ENCODE measurements at regions not wholly inside any gene's neighbourhood (a gene's known extent, or its start where the extent isn't known, plus 50 kb on each side); places are given as distances from the start of the nearest gene placed in this dataset.

DNA sequence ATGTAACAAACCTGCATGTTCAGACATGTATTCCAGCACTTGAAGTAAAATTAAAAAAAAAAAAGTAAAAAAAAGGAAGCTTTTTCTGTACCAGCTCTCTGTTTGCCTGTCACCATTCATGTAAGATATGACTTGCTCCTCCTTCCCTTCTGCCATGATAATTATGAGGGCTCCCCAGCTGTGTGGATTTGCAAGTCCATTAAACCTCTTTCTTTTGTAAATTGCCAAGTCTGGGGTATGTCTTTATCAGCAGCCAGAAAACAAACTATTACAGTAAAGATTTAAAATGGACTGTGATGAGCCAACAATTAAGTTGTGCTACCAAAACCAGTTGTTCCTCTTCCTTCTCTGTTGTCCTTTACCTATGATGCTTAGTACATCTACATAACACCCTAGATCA, 619.6 kb downstream of the ARL4A start:
- TF ChIP-seq, protein P1, sequence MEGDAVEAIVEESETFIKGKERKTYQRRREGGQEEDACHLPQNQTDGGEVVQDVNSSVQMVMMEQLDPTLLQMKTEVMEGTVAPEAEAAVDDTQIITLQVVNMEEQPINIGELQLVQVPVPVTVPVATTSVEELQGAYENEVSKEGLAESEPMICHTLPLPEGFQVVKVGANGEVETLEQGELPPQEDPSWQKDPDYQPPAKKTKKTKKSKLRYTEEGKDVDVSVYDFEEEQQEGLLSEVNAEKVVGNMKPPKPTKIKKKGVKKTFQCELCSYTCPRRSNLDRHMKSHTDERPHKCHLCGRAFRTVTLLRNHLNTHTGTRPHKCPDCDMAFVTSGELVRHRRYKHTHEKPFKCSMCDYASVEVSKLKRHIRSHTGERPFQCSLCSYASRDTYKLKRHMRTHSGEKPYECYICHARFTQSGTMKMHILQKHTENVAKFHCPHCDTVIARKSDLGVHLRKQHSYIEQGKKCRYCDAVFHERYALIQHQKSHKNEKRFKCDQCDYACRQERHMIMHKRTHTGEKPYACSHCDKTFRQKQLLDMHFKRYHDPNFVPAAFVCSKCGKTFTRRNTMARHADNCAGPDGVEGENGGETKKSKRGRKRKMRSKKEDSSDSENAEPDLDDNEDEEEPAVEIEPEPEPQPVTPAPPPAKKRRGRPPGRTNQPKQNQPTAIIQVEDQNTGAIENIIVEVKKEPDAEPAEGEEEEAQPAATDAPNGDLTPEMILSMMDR (IDR thresholded peaks at IDR 0.05; ENCODE audit: insufficient read depth, low read length) = no peak
- no peak overlapping the region for H3K4me3 ChIP-seq (ENCODE audit: low read depth, low read length)
- DNase-seq (ENCODE audit: low read depth) = no peak

- no peak for DNase-seq (ENCODE audit: low read depth)
- TF ChIP-seq, protein P1 (IDR thresholded peaks at IDR 0.05; ENCODE audit: insufficient read depth, low read length) = no peak
Observed at GRCh38 chr7:13308423-13308822, 621.0 kb downstream of the ARL4A start.

DNA sequence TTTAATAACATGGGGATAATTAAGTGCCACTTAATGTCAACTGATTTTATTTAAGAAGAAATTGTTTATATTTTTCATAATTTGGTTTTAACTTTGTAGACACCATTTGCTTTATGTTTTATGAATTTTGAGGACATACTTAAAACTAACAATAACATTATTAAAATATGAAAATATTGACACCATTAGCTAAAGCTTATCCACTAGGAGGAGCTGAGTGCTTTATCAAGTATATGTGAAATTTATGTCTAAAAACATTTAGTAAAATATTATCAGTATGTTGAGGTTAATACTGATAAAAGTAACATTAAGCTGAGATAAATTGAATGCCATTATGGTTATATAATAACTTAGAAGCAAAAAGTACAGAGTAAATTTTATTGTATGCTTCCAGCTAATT, 622.1 kb downstream of the ARL4A start:
- DNase-seq (ENCODE audit: low read depth) = no peak
- TF ChIP-seq, protein P1 (IDR thresholded peaks at IDR 0.05; ENCODE audit: insufficient read depth, low read length) = peak; percentile 5
- no peak overlapping the region for H3K4me3 ChIP-seq (ENCODE audit: low read depth, low read length)

More at GRCh38 chr7:13308423-13308822, 621.0 kb downstream of the ARL4A start:
- H3K4me3 ChIP-seq (ENCODE audit: low read depth, low read length) = no peak overlapping the region

DNA sequence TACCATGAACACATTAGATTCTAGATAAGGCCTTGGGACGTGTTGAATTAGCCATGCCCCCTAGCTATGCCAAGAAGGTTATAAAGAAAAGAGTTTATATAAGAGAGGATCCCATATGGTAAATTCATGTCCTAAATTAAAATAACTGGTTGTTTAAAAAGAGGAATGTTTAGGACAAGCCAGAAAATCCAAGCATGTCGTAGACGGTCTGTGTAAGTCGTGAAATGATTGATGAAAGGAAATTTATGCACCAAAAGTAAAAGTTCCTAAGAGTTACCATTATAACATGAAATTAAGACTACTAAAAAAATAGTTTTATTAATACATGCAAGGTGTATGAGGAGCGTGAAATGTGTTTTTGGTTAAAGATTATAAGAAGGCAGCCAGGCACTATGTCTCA, 624.9 kb downstream of the ARL4A start:
- no peak for DNase-seq (ENCODE audit: low read depth)
- TF ChIP-seq, protein P1 (IDR thresholded peaks at IDR 0.05; ENCODE audit: insufficient read depth, low read length) = no peak
- no peak overlapping the region for H3K4me3 ChIP-seq (ENCODE audit: low read depth, low read length)

- no peak overlapping the region for H3K4me3 ChIP-seq (ENCODE audit: low read depth, low read length)
- TF ChIP-seq, protein P1 (IDR thresholded peaks at IDR 0.05; ENCODE audit: insufficient read depth, low read length) = no peak
- no peak for DNase-seq (ENCODE audit: low read depth)
Observed at GRCh38 chr7:13320333-13320732, 632.9 kb downstream of the ARL4A start.

- TF ChIP-seq, protein P1 (IDR thresholded peaks at IDR 0.05; ENCODE audit: insufficient read depth, low read length) = no peak
- H3K4me3 ChIP-seq (ENCODE audit: low read depth, low read length) = no peak overlapping the region
- DNase-seq (ENCODE audit: low read depth) = peak; percentile 14
Observed at GRCh38 chr7:13321316-13321715, 633.9 kb downstream of the ARL4A start.

DNA sequence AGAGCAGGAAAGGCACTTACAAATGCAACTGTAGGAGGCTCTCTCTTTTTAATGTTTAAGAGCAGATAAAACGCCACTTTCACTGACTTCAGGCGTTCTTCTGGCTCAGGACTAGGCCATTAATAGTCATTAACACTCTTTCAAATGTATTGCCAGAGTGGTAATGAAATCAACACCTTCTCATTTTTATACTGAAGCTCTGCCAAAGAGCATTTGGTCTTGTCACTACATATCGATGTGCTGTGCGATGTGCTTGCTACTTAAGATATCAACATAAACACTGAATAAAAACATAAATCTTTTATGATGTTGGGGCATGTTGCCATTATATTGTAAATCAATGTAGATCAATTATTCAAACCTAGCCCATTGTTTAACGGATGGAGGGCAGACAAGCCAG, 634.7 kb downstream of the ARL4A start:
- TF ChIP-seq, protein P1 (IDR thresholded peaks at IDR 0.05; ENCODE audit: insufficient read depth, low read length) = no peak

More for the DNA sequence above, 634.7 kb downstream of the ARL4A start:
- H3K4me3 ChIP-seq (ENCODE audit: low read depth, low read length) = no peak overlapping the region
- DNase-seq (ENCODE audit: low read depth) = no peak
